ENCODE measurements at regions not wholly inside any gene's neighbourhood (a gene's known extent, or its start where the extent isn't known, plus 50 kb on each side); places are given as distances from the start of the nearest gene placed in this dataset.

DNA sequence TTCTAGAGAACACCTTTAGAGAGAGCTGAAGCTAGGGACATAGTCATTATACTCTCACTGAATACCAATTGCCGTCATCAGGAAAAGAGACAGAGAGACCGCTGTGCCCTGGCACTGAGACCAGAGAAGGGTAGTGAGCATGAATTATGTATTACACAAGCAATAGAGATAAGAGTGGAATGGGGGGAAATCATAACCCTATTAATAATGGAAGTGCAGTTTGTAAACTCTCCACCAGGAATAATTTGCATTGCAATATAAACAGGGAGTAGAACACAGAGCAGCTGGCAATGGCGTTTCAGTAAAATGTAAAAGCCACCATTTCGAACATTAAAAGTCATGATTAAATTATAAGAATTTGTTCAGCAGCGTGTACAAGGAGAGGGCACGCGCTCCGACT lies 244.5 kb downstream of the MAFB start:
- Histone ChIP-seq H3K4me3 (no peak overlapping the region), H3K27ac (no peak overlapping the region), H3K4me1 (peaks cover 0 to 7% (median 0%) of the 10 kb centered on the region in 4 donors), H3K27me3 (no peaks in the 10 kb centered on the region), H3K9me3 (no peaks in the 10 kb centered on the region), H3K36me3 (no peaks in the 10 kb centered on the region)
- no peak for DNase-seq (ENCODE audit: low spot score in 2 of 2)
- 86 to 88% methylated on average over 8 of the region's 8 CpGs for WGBS, 2 donors
- TF ChIP-seq CTCF (IDR thresholded peaks at IDR 0.05) (no peak), EP300 (IDR thresholded peaks at IDR 0.05) (no peak), POLR2A (IDR thresholded peaks at IDR 0.05) (no peak)

GRCh38 chr20:40443753-40444152 lies 245.3 kb downstream of the MAFB start:
- no peak for TF ChIP-seq POLR2A (IDR thresholded peaks at IDR 0.05)
- no peak overlapping the region for H3K27ac ChIP-seq
- 51% methylated on average over 5 of the region's 5 CpGs for WGBS, 2 donors

DNA sequence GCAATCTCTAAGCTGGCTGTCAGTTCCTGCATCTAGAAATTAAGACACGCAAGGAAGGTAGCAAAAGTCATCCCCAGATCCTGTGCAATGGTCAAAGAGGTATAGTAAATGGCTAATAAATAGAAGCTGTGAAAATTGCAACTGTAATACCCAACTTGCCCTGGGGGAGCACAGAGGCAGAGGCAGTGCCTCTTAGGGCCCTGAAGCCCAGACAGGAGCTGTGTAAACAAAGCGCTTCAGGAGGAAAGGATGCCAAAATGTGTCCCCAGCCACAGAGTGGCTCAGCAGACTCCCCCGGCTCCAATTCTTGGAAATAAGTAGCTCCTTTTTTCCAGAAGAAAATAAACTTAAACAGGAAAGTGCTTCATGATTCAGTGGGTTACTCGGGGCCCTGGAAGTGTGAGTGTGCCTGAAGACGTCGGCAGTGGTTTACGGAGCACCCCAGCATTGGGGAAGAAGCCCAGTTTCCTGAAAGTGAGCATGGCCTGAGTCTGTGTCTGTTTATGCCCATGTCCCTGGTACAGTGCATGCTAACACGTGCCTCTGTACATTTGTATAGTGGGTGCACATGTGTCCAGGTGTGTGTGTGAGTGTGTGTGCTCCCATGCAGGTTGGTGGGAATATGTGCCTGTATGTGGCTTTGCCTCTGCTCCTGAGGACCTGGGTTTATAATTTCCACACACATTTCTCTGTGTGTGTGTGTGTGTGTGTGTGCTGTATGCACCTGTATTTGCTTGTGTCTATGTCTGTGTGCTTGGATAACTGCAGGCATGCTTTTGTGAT lies 246.7 kb downstream of the MAFB start:
- no peak overlapping the region for H3K4me3 ChIP-seq
- H3K27me3 ChIP-seq, result no peaks in the 10 kb centered on the region
- TF ChIP-seq CTCF (IDR thresholded peaks at IDR 0.05), result no peak
- no peak for TF ChIP-seq POLR2A (IDR thresholded peaks at IDR 0.05)
- TF ChIP-seq EP300 (IDR thresholded peaks at IDR 0.05), result no peak
- no peak overlapping the region for H3K27ac ChIP-seq
- WGBS, 2 donors, result 47 to 57% methylated on average over 8 of the region's 8 CpGs
- DNase-seq (ENCODE audit: low spot score in 2 of 2), result no peak
- peaks cover 0 to 7% (median 0%) of the 10 kb centered on the region in 4 donors for H3K4me1 ChIP-seq
- H3K36me3 ChIP-seq, result no peaks in the 10 kb centered on the region
- H3K9me3 ChIP-seq, result no peaks in the 10 kb centered on the region

More at GRCh38 chr20:40443753-40444152, 245.3 kb downstream of the MAFB start:
- Histone ChIP-seq H3K36me3 (no peaks in the 10 kb centered on the region), H3K9me3 (no peaks in the 10 kb centered on the region), H3K4me3 (no peak overlapping the region), H3K27me3 (no peaks in the 10 kb centered on the region), H3K4me1 (peaks cover 0 to 7% (median 0%) of the 10 kb centered on the region in 4 donors)
- no peak for DNase-seq (ENCODE audit: low spot score in 2 of 2)

DNA sequence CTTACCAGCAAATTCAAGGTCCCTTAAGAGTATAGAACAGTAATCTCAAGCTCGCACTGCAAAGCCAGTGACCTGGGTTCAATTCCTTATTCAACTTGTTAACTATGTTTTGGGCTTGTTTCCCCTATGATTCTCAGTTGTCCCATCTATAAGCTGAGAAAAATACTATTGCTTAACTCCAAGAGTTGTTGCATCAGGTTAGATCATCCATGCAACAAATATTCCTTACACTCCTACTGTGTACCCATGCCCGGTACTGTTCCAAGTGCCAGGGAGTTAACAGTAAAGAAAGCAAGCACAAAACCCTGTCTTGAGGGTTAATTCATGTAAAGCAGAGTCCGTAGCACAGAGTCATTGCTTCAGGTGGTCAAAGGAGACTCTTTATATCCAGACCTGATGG lies 247.3 kb downstream of the MAFB start:
- WGBS, 2 donors, result 77 to 84% methylated on average over 3 of the region's 3 CpGs
- TF ChIP-seq POLR2A (IDR thresholded peaks at IDR 0.05) (no peak), CTCF (IDR thresholded peaks at IDR 0.05) (no peak), EP300 (IDR thresholded peaks at IDR 0.05) (no peak)
- H3K4me1 ChIP-seq, result peaks cover 0 to 7% (median 0%) of the 10 kb centered on the region in 4 donors
- no peak for DNase-seq (ENCODE audit: low spot score in 2 of 2)
- no peaks in the 10 kb centered on the region for H3K27me3 ChIP-seq
- H3K27ac ChIP-seq, result no peak overlapping the region
- no peaks in the 10 kb centered on the region for H3K9me3 ChIP-seq
- no peak overlapping the region for H3K4me3 ChIP-seq
- no peaks in the 10 kb centered on the region for H3K36me3 ChIP-seq

GRCh38 chr20:40438161-40438830 lies 250.7 kb downstream of the MAFB start:
- 75 to 79% methylated on average over 8 of the region's 8 CpGs for WGBS, 2 donors

More at GRCh38 chr20:40438161-40438830, 250.7 kb downstream of the MAFB start:
- Histone ChIP-seq H3K27ac (no peak overlapping the region), H3K9me3 (no peaks in the 10 kb centered on the region), H3K4me3 (no peak overlapping the region), H3K27me3 (no peaks in the 10 kb centered on the region), H3K36me3 (no peaks in the 10 kb centered on the region), H3K4me1 (peaks cover 0 to 7% (median 0%) of the 10 kb centered on the region in 4 donors)
- TF ChIP-seq EP300 (IDR thresholded peaks at IDR 0.05) (no peak), CTCF (IDR thresholded peaks at IDR 0.05) (no peak)
- no peak for DNase-seq (ENCODE audit: low spot score in 2 of 2)

Measured in tibial nerve (tissue), 4 donors.